Right atrium auricular region (tissue), 2 donors: ENCODE measurements at regions not wholly inside any gene's neighbourhood (a gene's known extent, or its start where the extent isn't known, plus 50 kb on each side); places are given as distances from the start of the nearest gene placed in this dataset.
"Not testable (repeated sequence)": the region's sequence is repeated elsewhere in the genome, so short reads cannot be mapped to it uniquely, and the experiment has no call there.

ENCODE experiments used
- DNase-seq: peaks from one replicate; pipeline ENCODE4 v3.0.0-alpha.2; 2019; ENCODE audit warnings: low spot score
- H3K27ac ChIP-seq, 2 donors: fragments of 200-600 bp; sonication (generic); 1 replicate in 1 of 2; 2 replicates in 1 of 2; pipeline ENCODE4 v1.5.1; 2016 to 2019
- H3K27me3 ChIP-seq, 2 donors: fragments of 200-600 bp; sonication (generic); one replicate each; pipeline versions ENCODE4 v1.5.1 to v1.6.0; 2017 to 2019
- H3K36me3 ChIP-seq: fragments of 200-600 bp; sonication (generic); one replicate; pipeline ENCODE4 v1.5.1; 2016
- H3K4me1 ChIP-seq, 2 donors: fragments of 200-600 bp; sonication (generic); one replicate each; pipeline versions ENCODE4 v1.5.1 to v1.6.0; 2017 to 2019
- H3K4me3 ChIP-seq, 2 donors: fragments of 200-600 bp; sonication (generic); 1 replicate in 1 of 2; 2 replicates in 1 of 2; pipeline ENCODE4 v1.5.1; 2017 to 2019; ENCODE audit warnings: mild to moderate bottlenecking in 1 of 2, moderate library complexity in 1 of 2
- H3K9me3 ChIP-seq, 2 donors: fragments of 200-600 bp; sonication (generic); one replicate each; pipeline ENCODE4 v1.5.1; 2019
- CTCF ChIP-seq, 2 donors: fragments of 200-600 bp; sonication (generic); IDR thresholded peaks; one replicate each; pipeline ENCODE4 v1.5.1; 2019; ENCODE audit warnings: antibody characterized with exemption in 2 of 2

GRCh38 chr11:86164106-86164505 lies 80.4 kb upstream of the EED start:
- Histone ChIP-seq H3K4me1 (peaks cover 0 to 34% of the 10 kb centered on the region in 2 donors), H3K27me3 (no peaks in the 10 kb centered on the region), H3K4me3 (no peak overlapping the region), H3K9me3 (no peaks in the 10 kb centered on the region), H3K27ac (no peak overlapping the region), H3K36me3 (no peaks in the 10 kb centered on the region)
- TF ChIP-seq CTCF (IDR thresholded peaks at IDR 0.05) = no peak
- no peak for DNase-seq

GRCh38 chr11:86163221-86163876 lies 81.2 kb upstream of the EED start:
- peaks cover 0 to 34% of the 10 kb centered on the region in 2 donors for H3K4me1 ChIP-seq
- not testable (repeated sequence) for H3K4me3 ChIP-seq, H3K27me3 ChIP-seq, H3K9me3 ChIP-seq, H3K36me3 ChIP-seq, DNase-seq
- peak overlapping the region in 1 of 2 donors; percentile 64 for H3K27ac ChIP-seq

GRCh38 chr11:86162239-86162638 lies 82.3 kb upstream of the EED start:
- Histone ChIP-seq H3K4me3 (no peak overlapping the region), H3K4me1 (peaks cover 0 to 30% of the 10 kb centered on the region in 2 donors), H3K36me3 (no peaks in the 10 kb centered on the region), H3K9me3 (no peaks in the 10 kb centered on the region), H3K27ac (peak overlapping the region; percentile 54 to 64), H3K27me3 (no peaks in the 10 kb centered on the region)
- DNase-seq = peak; percentile 74
- no peak for TF ChIP-seq CTCF (IDR thresholded peaks at IDR 0.05)

- no peaks in the 10 kb centered on the region for H3K36me3 ChIP-seq
- no peak for TF ChIP-seq CTCF (IDR thresholded peaks at IDR 0.05)
- no peak for DNase-seq
- H3K27ac ChIP-seq = peak overlapping the region; percentile 54 to 64
- H3K9me3 ChIP-seq = no peaks in the 10 kb centered on the region
- H3K27me3 ChIP-seq = no peaks in the 10 kb centered on the region
- peaks cover 0 to 30% of the 10 kb centered on the region in 2 donors for H3K4me1 ChIP-seq
- no peak overlapping the region for H3K4me3 ChIP-seq
These were observed 82.7 kb upstream of the EED start for GRCh38 chr11:86161837-86162236.

- no peak for TF ChIP-seq CTCF (IDR thresholded peaks at IDR 0.05)
- Histone ChIP-seq H3K27ac (peak overlapping the region; percentile 54 to 64), H3K27me3 (no peaks in the 10 kb centered on the region), H3K9me3 (no peaks in the 10 kb centered on the region), H3K36me3 (no peaks in the 10 kb centered on the region), H3K4me3 (no peak overlapping the region), H3K4me1 (peaks cover 0 to 30% of the 10 kb centered on the region in 2 donors)
- DNase-seq = no peak
These were observed 83.2 kb upstream of the EED start for GRCh38 chr11:86161336-86161735.

GRCh38 chr11:86160541-86161149 lies 83.9 kb upstream of the EED start:
- no peak for TF ChIP-seq CTCF (IDR thresholded peaks at IDR 0.05)
- Histone ChIP-seq H3K36me3 (no peaks in the 10 kb centered on the region), H3K27me3 (no peaks in the 10 kb centered on the region), H3K4me1 (peaks cover 0 to 30% of the 10 kb centered on the region in 2 donors), H3K4me3 (no peak overlapping the region), H3K9me3 (no peaks in the 10 kb centered on the region), H3K27ac (peak overlapping the region in 1 of 2 donors; percentile 64)
- no peak for DNase-seq
